T-helper 17 cell (primary cell): ENCODE measurements at regions not wholly inside any gene's neighbourhood (a gene's known extent, or its start where the extent isn't known, plus 50 kb on each side); places are given as distances from the start of the nearest gene placed in this dataset.

Source experiments
- ATAC-seq: fragments of 150-1000 bp; cut with Tn5 transposase; 2 replicates; pipeline ENCODE4 v1.10.0; 2021; ENCODE audit warnings: mild to moderate bottlenecking, moderate library complexity
- DNase-seq, 3 donors: peaks; one replicate each; pipeline versions ENCODE4 v3.0.0 to v3.0.0-alpha.2; 2020 to 2021
- H3K9me3 ChIP-seq: one replicate; pipeline ENCODE4 v1.7.0; 2013; ENCODE audit warnings: low read length, mild to moderate bottlenecking; ENCODE audit not compliant: control insufficient read depth, poor library complexity, severe bottlenecking
- H3K27ac Mint-ChIP-seq: one replicate; pipeline ENCODE4 v1.8.0; 2022; ENCODE audit warnings: mild to moderate bottlenecking, moderate library complexity, mixed read lengths
- H3K27me3 Mint-ChIP-seq: one replicate; pipeline ENCODE4 v1.8.0; 2022; ENCODE audit warnings: mixed read lengths
- H3K36me3 Mint-ChIP-seq: one replicate; pipeline ENCODE4 v1.8.0; 2022; ENCODE audit warnings: low read depth, mixed read lengths
- H3K4me1 Mint-ChIP-seq: one replicate; pipeline ENCODE4 v1.8.0; 2022; ENCODE audit warnings: mild to moderate bottlenecking, mixed read lengths
- H3K4me3 Mint-ChIP-seq: one replicate; pipeline ENCODE4 v1.8.0; 2022; ENCODE audit warnings: mild to moderate bottlenecking, moderate library complexity, mixed read lengths

DNA sequence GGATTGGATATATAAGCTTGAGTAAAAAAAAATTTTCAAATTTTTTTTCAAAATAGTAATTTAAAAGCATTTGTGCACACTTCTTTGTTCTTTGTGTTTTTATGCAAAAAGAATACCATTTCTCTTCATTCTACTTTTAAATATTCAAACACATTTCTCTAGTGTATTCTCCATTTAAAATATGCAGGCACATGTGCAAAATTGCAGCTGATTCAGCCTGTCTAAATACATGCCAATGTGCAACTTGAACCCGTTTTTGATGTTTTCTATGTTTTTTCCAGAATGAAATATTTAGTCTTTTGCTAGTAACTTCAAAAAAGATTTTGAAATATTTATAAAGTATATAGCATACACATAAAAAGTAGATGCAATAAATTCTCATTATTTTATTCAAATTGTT lies 411.8 kb downstream of the MMUT start:
- no peak for ATAC-seq
- no peaks in the 10 kb centered on the region for H3K36me3 Mint-ChIP-seq
- no peak for DNase-seq
- H3K4me3 Mint-ChIP-seq, result no peak overlapping the region
- H3K27ac Mint-ChIP-seq, result no peak overlapping the region
- H3K4me1 Mint-ChIP-seq, result no peaks in the 10 kb centered on the region
- H3K9me3 ChIP-seq, result no peaks in the 10 kb centered on the region
- H3K27me3 Mint-ChIP-seq, result no peaks in the 10 kb centered on the region

DNA sequence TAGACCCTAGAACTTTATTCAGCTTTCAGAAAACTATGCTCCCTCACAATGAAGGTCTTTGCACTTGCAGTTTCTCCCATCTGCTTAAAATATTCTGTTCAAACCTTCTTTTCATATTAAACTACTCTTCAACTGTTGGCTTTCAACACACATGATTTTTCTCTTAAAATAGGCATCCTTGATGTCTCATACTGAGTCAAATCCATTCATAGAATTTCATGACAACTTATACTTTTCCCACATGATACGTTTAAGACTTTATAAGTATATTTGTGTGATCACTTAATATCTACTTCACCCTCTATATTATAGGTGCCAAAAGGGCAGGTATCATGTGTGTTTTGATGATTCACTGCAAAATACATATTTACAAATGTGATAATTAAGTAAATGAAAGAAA lies 412.5 kb downstream of the MMUT start:
- H3K9me3 ChIP-seq, result no peaks in the 10 kb centered on the region
- no peak for ATAC-seq
- no peak overlapping the region for H3K4me3 Mint-ChIP-seq
- no peaks in the 10 kb centered on the region for H3K4me1 Mint-ChIP-seq
- H3K27ac Mint-ChIP-seq, result no peak overlapping the region
- DNase-seq, result no peak
- H3K27me3 Mint-ChIP-seq, result no peaks in the 10 kb centered on the region
- no peaks in the 10 kb centered on the region for H3K36me3 Mint-ChIP-seq

DNA sequence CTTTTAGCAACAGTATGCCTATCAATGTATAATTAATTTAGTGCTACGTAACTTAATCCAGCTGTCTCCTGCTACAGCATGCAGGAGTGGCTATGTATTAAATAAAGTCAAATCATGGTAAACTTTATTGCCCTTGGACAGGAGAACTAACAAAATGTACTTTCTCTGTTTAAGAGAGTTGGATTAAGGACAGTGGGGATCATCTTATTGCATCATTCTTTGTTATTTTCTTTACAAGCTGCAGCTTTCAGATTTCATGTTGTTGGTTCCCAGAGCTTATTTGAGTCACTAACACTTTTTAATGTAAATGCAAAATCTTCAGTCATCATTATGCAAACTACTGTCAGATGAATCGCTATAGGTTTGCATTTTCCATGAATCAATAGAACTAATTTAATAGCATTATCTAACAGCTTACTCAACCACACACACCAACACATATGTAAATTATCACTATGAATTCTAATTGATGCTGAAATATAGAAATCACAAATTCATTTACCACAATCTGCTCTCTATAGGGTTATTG lies 424.7 kb downstream of the MMUT start:
- H3K4me3 Mint-ChIP-seq, result no peak overlapping the region
- peaks cover under 1% of the 10 kb centered on the region for H3K9me3 ChIP-seq
- no peaks in the 10 kb centered on the region for H3K27me3 Mint-ChIP-seq
- no peaks in the 10 kb centered on the region for H3K36me3 Mint-ChIP-seq
- H3K4me1 Mint-ChIP-seq, result no peaks in the 10 kb centered on the region
- no peak overlapping the region for H3K27ac Mint-ChIP-seq
- DNase-seq (no peak), ATAC-seq (no peak)

DNA sequence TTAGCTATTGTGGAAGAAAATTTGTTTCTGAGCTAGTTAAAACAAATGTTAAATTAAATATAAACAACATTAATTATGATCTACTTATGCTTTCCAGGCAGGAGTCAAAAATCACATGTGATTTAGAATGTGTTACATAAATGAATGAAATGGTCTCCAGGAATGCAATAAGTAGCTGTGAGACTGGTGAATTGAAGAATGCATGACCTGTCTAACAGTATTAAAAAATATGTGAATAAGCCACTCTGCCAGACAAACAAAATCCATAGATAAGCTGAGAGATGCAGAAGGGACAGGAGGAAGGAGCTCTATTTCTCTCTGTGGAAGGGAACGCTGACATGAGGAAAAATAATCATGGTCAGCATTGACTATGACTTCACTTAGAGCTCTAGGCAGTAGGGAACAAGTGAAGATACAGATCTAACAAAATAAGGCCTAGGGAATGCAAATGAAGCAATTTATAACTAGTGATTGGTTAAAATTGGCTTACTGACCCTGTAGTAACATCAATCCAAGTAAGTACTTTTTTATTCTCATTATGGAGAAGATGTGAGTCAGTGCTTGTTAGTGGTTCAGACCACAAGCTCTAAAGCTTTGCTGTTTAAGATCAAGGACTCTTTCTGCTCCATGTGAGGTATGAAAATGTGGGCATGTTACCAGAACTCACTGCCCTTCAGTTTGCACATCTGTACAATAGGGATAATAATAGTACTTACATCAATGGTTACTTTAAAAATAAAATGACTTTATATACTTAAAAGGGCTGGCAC lies 432.6 kb downstream of the MMUT start:
- no peak overlapping the region for H3K4me3 Mint-ChIP-seq
- DNase-seq (no peak), ATAC-seq (no peak)
- no peaks in the 10 kb centered on the region for H3K4me1 Mint-ChIP-seq
- H3K27me3 Mint-ChIP-seq, result no peaks in the 10 kb centered on the region
- no peaks in the 10 kb centered on the region for H3K36me3 Mint-ChIP-seq
- peaks cover 3% of the 10 kb centered on the region for H3K9me3 ChIP-seq
- no peak overlapping the region for H3K27ac Mint-ChIP-seq

DNA sequence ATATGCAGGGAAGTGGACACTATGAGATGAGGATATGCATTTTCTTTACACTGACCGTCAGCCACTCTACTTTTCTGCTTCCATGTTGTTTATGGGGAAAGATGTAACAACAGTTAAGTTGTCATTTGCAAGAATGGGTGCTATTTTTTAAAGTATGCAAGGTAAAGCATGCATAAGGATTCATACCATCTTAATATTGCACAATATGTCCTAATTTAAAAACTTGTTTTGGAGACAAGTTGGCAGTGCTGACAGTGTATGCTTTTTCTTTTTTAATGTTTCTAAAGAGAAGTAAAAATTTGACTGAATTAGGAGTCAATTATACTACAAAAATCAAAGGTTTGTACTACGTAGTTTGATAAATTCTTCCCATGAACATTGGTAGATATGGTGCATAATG lies 435.4 kb downstream of the MMUT start:
- H3K27me3 Mint-ChIP-seq, result no peaks in the 10 kb centered on the region
- DNase-seq (no peak), ATAC-seq (no peak)
- H3K27ac Mint-ChIP-seq, result no peak overlapping the region
- no peaks in the 10 kb centered on the region for H3K4me1 Mint-ChIP-seq
- H3K4me3 Mint-ChIP-seq, result no peak overlapping the region
- H3K9me3 ChIP-seq, result no peaks in the 10 kb centered on the region
- H3K36me3 Mint-ChIP-seq, result no peaks in the 10 kb centered on the region

DNA sequence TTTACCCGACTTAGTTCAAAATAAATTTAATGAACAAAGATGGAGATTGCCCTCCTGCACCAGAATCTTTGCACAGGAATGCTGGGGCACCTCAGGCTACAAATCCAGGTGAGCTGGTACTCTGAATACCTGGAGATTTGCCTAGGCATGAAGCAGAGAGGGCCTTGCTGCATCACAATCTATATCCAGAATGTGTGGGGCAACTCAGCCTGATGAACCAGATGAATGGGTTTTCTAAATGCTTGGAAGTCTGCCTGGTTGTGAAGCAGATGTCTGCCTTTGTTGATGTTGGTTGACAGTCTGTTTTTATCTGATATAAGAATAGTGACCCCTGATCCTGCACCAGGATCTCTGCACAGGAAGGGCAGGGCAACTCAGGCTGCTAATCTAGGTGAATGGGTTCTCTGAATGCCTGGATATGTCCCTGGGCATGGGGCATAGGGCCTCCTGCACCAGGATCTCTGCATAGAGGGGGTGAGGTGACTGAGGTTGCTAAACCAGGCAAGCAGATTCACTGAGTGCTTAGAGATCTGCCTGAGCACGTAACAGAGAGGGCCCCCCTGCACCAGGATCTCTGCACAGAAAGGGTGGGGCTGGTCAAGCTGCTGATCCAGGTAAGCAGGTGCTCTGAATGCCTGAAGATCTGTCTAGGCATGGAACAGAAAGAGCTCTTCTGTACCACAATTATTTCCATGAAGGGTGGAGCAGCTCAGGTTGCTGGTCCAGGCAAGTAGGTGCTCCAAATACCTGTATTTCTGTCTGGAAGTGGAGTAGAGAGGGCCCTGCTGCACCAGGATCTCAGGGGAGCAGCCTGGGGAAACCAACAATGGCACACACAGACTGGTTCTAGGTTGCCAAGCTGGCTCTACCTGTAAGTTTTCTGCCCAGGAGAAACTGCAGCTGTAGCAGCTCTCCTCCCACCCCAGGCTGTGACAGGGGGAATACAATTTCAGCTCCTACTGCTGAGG lies 437.5 kb downstream of the MMUT start:
- Mint-ChIP-seq H3K27me3 (no peaks in the 10 kb centered on the region), H3K4me3 (no peak overlapping the region), H3K36me3 (no peaks in the 10 kb centered on the region), H3K27ac (no peak overlapping the region), H3K4me1 (no peaks in the 10 kb centered on the region)
- DNase-seq (no peak), ATAC-seq (no peak)
- no peaks in the 10 kb centered on the region for H3K9me3 ChIP-seq

DNA sequence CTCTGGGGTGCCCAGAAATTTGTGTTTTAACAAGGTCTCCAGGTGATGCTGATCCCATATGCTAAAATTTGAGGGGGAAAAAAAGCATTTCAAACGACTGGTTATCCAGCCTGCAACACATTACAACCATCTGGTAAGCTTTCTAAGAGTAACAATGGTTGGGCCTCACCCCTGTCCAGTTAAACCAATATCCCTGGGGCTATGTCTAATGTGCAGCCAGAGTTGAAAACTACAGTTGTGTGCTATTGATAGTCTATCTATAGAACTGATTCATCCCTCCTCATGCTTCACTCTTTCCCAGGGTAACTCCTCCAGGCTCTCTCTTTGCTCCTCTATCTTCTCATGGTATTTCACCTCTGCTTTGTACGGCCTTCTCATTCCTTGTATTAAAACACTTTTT lies 458.3 kb downstream of the MMUT start:
- H3K4me1 Mint-ChIP-seq, result no peaks in the 10 kb centered on the region
- ATAC-seq, result no peak
- no peaks in the 10 kb centered on the region for H3K36me3 Mint-ChIP-seq
- H3K27me3 Mint-ChIP-seq, result no peaks in the 10 kb centered on the region
- DNase-seq, result no peak
- no peaks in the 10 kb centered on the region for H3K9me3 ChIP-seq
- no peak overlapping the region for H3K4me3 Mint-ChIP-seq
- H3K27ac Mint-ChIP-seq, result no peak overlapping the region

DNA sequence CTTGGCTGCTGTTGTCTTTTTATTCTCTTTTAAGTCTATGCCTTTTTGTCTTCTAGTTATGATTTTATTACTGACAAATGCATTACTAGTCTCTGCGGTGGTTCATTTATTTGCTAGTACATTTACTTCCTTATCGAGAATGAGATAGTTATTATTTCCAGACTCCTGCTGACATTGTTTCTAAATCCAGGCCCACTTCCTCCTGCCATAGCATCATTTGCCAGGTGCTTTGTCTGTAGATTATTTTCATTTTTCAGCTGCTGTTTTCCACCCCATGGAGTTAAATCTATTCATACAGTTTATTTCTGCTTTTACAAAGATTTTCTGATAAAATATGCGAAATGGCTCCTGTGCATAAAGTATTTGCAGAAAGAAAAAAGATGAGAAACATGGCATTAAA lies 459.7 kb downstream of the MMUT start:
- ATAC-seq (no peak), DNase-seq (no peak)
- no peak overlapping the region for H3K27ac Mint-ChIP-seq
- H3K36me3 Mint-ChIP-seq, result no peaks in the 10 kb centered on the region
- no peaks in the 10 kb centered on the region for H3K27me3 Mint-ChIP-seq
- no peak overlapping the region for H3K4me3 Mint-ChIP-seq
- H3K9me3 ChIP-seq, result no peaks in the 10 kb centered on the region
- H3K4me1 Mint-ChIP-seq, result no peaks in the 10 kb centered on the region

DNA sequence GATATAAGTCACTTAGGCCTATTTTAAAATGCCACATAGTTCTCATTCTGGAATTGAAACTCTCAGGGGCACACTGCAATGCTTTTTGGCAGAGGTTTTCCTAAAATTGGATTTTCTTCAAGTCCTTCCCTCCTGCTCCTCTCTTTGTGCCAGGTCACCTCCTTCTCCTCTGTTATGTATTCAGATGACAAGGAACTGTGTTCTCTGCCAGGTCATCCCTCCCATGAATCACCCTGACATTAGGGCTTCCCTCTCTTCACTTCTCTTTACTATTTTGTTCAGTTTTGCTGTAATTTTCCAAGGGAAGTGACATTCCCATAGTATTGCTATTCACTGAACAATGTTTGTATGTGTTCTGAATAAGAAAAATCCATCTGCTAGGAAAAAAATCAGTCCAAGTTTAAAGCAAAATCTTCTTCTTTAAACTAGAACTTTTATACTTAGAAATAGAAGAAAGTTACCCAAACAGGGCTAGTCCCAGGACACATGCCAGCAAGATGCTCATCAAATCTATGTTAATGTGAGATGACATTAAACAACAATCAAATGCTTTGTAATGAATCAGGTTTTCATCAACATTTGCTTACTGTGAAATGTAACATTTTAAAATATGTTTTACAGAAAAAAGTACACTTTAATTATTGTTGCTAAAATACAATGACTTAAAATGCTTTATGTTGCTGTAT lies 461.1 kb downstream of the MMUT start:
- DNase-seq (no peak), ATAC-seq (no peak)
- Mint-ChIP-seq H3K27ac (no peak overlapping the region), H3K4me3 (no peak overlapping the region), H3K4me1 (no peaks in the 10 kb centered on the region), H3K36me3 (no peaks in the 10 kb centered on the region), H3K27me3 (no peaks in the 10 kb centered on the region)
- H3K9me3 ChIP-seq, result no peaks in the 10 kb centered on the region

DNA sequence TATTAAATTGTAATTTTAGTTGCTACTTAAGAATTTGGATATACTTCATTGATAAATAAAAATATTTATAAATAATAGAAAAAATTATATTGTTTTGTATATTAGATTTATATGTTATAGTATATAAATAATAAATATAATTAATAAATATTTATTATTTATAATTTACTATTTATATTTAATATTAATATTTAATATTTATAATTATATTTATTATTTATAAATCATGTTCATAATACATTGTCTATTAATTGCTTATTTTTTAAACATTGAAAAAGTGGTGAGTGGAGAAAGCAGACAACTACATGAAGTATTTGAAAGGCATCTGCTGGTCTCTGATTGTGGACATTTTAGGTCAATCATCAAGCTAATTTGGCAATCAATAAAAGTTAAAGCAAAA lies 464.5 kb downstream of the MMUT start:
- Mint-ChIP-seq H3K36me3 (no peaks in the 10 kb centered on the region), H3K4me3 (no peak overlapping the region), H3K27ac (no peak overlapping the region), H3K4me1 (no peaks in the 10 kb centered on the region), H3K27me3 (no peaks in the 10 kb centered on the region)
- DNase-seq (no peak), ATAC-seq (no peak)
- H3K9me3 ChIP-seq, result no peaks in the 10 kb centered on the region

DNA sequence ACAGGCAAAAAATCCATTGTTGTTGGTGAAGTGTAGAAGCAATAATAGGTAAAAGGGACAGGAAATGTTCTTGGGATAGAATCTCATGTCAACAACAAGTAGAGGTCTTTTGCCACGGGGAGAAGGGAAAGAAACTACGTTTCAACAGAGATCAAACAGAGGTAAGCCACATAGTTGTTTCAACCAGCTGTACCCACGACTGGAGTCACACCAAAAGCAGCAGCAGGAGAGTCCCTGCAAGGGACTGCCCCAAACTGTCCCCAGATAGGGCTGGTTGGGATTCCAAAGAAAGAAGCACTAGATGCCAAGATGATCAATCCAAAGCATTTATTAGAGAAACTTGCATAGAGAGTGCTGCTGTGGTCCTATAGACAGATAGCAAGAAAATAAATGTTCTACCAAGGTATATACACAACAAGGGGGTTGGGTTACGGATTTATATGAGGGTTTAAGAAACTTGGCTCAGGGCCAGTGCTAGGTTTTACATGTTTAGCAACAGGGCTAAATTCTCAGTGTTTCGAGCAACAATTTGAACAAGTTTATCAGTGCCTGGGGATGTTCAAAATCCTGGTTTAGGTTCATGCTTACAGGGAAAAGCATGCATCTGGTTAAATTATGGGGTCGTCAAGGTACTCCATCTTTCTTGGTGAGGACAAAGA lies 466.5 kb downstream of the MMUT start:
- no peak for ATAC-seq
- H3K9me3 ChIP-seq, result no peaks in the 10 kb centered on the region
- H3K36me3 Mint-ChIP-seq, result no peaks in the 10 kb centered on the region
- no peaks in the 10 kb centered on the region for H3K27me3 Mint-ChIP-seq
- H3K4me1 Mint-ChIP-seq, result no peaks in the 10 kb centered on the region
- H3K4me3 Mint-ChIP-seq, result no peak overlapping the region
- no peak for DNase-seq
- no peak overlapping the region for H3K27ac Mint-ChIP-seq

DNA sequence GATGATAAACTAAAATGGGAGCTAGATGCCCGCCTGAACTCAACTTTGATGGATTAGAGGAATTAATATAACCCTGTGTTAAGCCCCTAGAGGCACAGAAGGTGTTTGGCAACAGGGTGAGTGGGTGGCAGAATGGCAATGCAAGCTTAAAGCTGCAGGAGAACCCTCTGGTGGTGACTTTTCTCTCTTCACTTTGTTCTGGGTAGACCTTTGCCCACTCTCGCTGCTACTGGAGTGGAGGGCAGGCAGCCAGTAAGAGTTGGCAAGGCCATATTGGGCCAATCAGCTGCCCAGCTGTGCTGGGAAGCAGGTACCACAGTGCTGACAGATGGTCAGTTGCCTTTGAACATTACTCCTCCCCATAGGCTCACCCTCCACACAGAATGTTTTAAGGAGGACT lies 468.2 kb downstream of the MMUT start:
- H3K27me3 Mint-ChIP-seq, result no peaks in the 10 kb centered on the region
- no peaks in the 10 kb centered on the region for H3K4me1 Mint-ChIP-seq
- no peak overlapping the region for H3K27ac Mint-ChIP-seq
- DNase-seq, result no peak
- H3K4me3 Mint-ChIP-seq, result no peak overlapping the region
- no peak for ATAC-seq
- H3K36me3 Mint-ChIP-seq, result no peaks in the 10 kb centered on the region
- no peaks in the 10 kb centered on the region for H3K9me3 ChIP-seq

DNA sequence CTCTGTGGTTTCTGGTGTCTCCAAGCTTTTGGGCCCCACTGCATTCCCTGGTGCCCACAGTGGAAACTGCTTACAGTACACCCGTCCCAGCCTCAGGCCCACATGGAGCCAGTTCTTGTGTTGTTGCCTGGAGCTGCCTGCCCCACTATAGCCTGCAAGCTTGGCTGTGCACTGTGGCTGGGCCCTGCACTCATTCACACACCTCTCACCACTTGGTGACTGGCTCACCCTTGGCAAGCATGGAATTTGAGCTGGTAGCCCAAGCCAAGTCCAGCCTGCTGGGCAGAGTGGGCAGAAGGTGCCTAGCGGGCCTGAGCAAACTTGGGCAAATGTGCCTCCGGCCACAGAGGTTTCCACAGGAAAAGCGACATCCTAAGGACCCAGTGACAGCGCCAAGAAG lies 472.3 kb downstream of the MMUT start:
- DNase-seq (no peak), ATAC-seq (no peak)
- Mint-ChIP-seq H3K36me3 (no peaks in the 10 kb centered on the region), H3K27me3 (no peaks in the 10 kb centered on the region), H3K4me3 (no peak overlapping the region), H3K4me1 (no peaks in the 10 kb centered on the region), H3K27ac (no peak overlapping the region)
- H3K9me3 ChIP-seq, result peaks cover 2% of the 10 kb centered on the region
